ENCODE measurements at regions not wholly inside any gene's neighbourhood (a gene's known extent, or its start where the extent isn't known, plus 50 kb on each side); places are given as distances from the start of the nearest gene placed in this dataset.

GRCh38 chr6:121670511-121670910 lies 235.1 kb downstream of the GJA1 start:
- TF ChIP-seq GATA2 (IDR thresholded peaks at IDR 0.05; ENCODE audit: low read depth, low read length) (no peak), GATA3 (IDR thresholded peaks at IDR 0.05; ENCODE audit: low read depth, low read length) (no peak)

All from SH-SY5Y (cell line).